ENCODE measurements at regions not wholly inside any gene's neighbourhood (a gene's known extent, or its start where the extent isn't known, plus 50 kb on each side); places are given as distances from the start of the nearest gene placed in this dataset.

DNA sequence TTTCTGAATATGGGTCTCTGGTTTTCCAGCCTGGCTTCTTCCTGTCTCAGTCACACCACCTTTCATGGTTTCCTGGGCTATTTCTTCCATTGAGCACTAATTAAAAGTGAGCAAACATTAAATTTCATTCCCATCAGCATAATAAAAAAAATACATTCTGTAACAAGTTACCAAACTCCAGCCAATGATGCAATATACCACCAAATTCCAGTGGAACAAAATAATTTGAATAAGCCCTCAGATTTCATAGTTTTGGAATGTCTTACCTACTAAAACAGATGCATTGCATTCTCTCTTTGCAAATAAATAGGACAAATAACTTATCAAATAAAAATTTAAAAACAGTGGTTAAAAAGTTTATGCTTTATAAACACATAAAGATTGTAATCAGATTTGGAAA, 97.8 kb upstream of the PRDM1 start:
- CTCF ChIA-PET = no interaction called here
- DNase-seq (no peak), ATAC-seq (replicated peaks in 1 of 4) (no peak)
- Mint-ChIP-seq H3K27ac (no peak overlapping the region), H3K36me3 (no peaks in the 10 kb centered on the region), H3K9me3 (no peaks in the 10 kb centered on the region), H3K4me3 (no peak overlapping the region), H3K27me3 (peaks cover 51 to 54% of the 10 kb centered on the region in 2 donors), H3K4me1 (peaks cover 23 to 34% (median 29%) of the 10 kb centered on the region in 3 donors)
- Histone ChIP-seq H3K4me1 (ENCODE audit: control insufficient read depth in 1 of 2, extremely low read depth in 1 of 2, insufficient read depth in 2 of 2, low read length in 2 of 2) (peaks cover 8 to 28% of the 10 kb centered on the region in 2 experiments), H3K36me3 (ENCODE audit: control insufficient read depth in 2 of 2, extremely low read depth in 1 of 2, insufficient read depth in 1 of 2, low read length in 1 of 2) (no peaks in the 10 kb centered on the region), H3K27me3 (replicated peaks in 1 of 2; ENCODE audit: control insufficient read depth in 2 of 2, extremely low read depth in 1 of 2, insufficient read depth in 2 of 2, low read length in 1 of 2) (peaks cover 14 to 33% of the 10 kb centered on the region in 2 experiments), H3K4me3 (ENCODE audit: control insufficient read depth in 1 of 2, extremely low read depth in 1 of 2, low read length in 1 of 2) (no peak overlapping the region), H3K27ac (ENCODE audit: low read length) (no peak overlapping the region), H3K9me3 (no peaks in the 10 kb centered on the region)
- POLR2A ChIA-PET = no interaction called here

DNA sequence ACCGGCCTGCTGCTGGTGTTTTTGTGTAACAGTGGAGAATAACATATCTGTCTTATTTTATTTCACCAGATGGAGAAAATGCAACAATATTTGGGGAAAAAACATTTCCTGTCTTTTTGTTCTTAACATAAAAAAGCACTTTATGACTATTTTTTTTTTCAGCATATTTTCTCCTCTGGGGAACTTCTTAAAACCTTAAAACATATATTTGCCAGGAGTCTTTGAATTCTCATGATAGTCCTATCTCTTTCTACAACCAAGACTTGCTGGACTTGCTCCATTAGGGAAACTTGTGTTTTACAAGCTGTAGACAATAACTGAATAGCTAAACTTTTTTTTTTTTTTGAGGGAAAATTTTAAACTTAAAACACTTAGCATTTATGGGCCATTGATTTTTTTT, 98.6 kb upstream of the PRDM1 start:
- WGBS (ENCODE audit: insufficient coverage) = no CpG with 5 or more reads among the region's 1 CpG
- Histone ChIP-seq H3K27ac (ENCODE audit: low read length) (no peak overlapping the region), H3K27me3 (replicated peaks in 1 of 2; ENCODE audit: control insufficient read depth in 2 of 2, extremely low read depth in 1 of 2, insufficient read depth in 2 of 2, low read length in 1 of 2) (peaks cover 10 to 34% of the 10 kb centered on the region in 2 experiments), H3K36me3 (ENCODE audit: control insufficient read depth in 2 of 2, extremely low read depth in 1 of 2, insufficient read depth in 1 of 2, low read length in 1 of 2) (no peaks in the 10 kb centered on the region), H3K9me3 (no peaks in the 10 kb centered on the region), H3K4me1 (ENCODE audit: control insufficient read depth in 1 of 2, extremely low read depth in 1 of 2, insufficient read depth in 2 of 2, low read length in 2 of 2) (peaks cover under 1 to 20% of the 10 kb centered on the region in 2 experiments), H3K4me3 (ENCODE audit: control insufficient read depth in 1 of 2, extremely low read depth in 1 of 2, low read length in 1 of 2) (no peak overlapping the region)
- peaks cover 52 to 58% of the 10 kb centered on the region in 2 donors for H3K27me3 Mint-ChIP-seq
- peaks cover 15 to 26% (median 21%) of the 10 kb centered on the region in 3 donors for H3K4me1 Mint-ChIP-seq
- POLR2A ChIA-PET = interaction anchor here in 1 of 2 donors (0.5 to 1.2 kb wide), 2 partner anchors 12 to 412 kb away, joined by 3 to 4 read pairs; no protein-coding TSS in a partner anchor
- CTCF ChIA-PET = no interaction called here
- H3K9me3 Mint-ChIP-seq = no peaks in the 10 kb centered on the region
- no peak overlapping the region for H3K27ac Mint-ChIP-seq
- ATAC-seq (replicated peaks in 1 of 4) = no peak
- DNase-seq = no peak
- H3K4me3 Mint-ChIP-seq = no peak overlapping the region
- no peaks in the 10 kb centered on the region for H3K36me3 Mint-ChIP-seq

DNA sequence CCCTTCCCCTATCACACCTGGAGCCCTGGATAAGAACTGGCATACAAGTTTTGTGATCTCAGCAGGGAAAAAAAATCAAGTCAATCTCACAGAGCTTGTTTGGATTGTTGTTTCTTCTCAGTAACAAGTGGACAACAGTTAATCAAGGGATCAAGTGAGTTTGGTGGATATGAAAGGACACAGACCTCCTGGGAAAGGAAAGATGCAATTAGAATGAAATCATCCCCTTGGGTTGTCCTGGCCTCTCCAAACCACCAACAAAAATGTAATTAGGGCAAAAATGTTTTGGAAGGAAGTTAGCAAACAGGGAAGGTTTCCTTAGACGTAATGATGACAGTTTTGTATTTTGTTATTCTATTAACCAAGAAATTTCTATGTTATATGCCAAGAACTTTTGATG, 99.1 kb upstream of the PRDM1 start:
- Mint-ChIP-seq H3K4me3 (no peak overlapping the region), H3K36me3 (no peaks in the 10 kb centered on the region), H3K4me1 (peaks cover 15 to 26% (median 23%) of the 10 kb centered on the region in 3 donors), H3K27ac (no peak overlapping the region), H3K27me3 (peaks cover 57 to 63% of the 10 kb centered on the region in 2 donors), H3K9me3 (no peaks in the 10 kb centered on the region)
- ATAC-seq (replicated peaks in 1 of 4) = no peak
- peaks cover 0 to 18% of the 10 kb centered on the region in 2 experiments for H3K4me1 ChIP-seq (ENCODE audit: control insufficient read depth in 1 of 2, extremely low read depth in 1 of 2, insufficient read depth in 2 of 2, low read length in 2 of 2)
- no peaks in the 10 kb centered on the region for H3K9me3 ChIP-seq
- WGBS (ENCODE audit: insufficient coverage) = no CpG with 5 or more reads among the region's 1 CpG
- H3K36me3 ChIP-seq (ENCODE audit: control insufficient read depth in 2 of 2, extremely low read depth in 1 of 2, insufficient read depth in 1 of 2, low read length in 1 of 2) = no peaks in the 10 kb centered on the region
- DNase-seq = no peak
- no peak overlapping the region for H3K27ac ChIP-seq (ENCODE audit: low read length)
- ChIA-PET CTCF (no interaction called here), POLR2A (interaction anchor here in 1 of 2 donors (0.5 to 1.2 kb wide), 2 partner anchors 13 to 411 kb away, joined by 3 to 4 read pairs; no protein-coding TSS in a partner anchor)
- H3K27me3 ChIP-seq (replicated peaks in 1 of 2; ENCODE audit: control insufficient read depth in 2 of 2, extremely low read depth in 1 of 2, insufficient read depth in 2 of 2, low read length in 1 of 2) = peaks cover 10 to 37% of the 10 kb centered on the region in 2 experiments
- H3K4me3 ChIP-seq (ENCODE audit: control insufficient read depth in 1 of 2, extremely low read depth in 1 of 2, low read length in 1 of 2) = no peak overlapping the region

DNA sequence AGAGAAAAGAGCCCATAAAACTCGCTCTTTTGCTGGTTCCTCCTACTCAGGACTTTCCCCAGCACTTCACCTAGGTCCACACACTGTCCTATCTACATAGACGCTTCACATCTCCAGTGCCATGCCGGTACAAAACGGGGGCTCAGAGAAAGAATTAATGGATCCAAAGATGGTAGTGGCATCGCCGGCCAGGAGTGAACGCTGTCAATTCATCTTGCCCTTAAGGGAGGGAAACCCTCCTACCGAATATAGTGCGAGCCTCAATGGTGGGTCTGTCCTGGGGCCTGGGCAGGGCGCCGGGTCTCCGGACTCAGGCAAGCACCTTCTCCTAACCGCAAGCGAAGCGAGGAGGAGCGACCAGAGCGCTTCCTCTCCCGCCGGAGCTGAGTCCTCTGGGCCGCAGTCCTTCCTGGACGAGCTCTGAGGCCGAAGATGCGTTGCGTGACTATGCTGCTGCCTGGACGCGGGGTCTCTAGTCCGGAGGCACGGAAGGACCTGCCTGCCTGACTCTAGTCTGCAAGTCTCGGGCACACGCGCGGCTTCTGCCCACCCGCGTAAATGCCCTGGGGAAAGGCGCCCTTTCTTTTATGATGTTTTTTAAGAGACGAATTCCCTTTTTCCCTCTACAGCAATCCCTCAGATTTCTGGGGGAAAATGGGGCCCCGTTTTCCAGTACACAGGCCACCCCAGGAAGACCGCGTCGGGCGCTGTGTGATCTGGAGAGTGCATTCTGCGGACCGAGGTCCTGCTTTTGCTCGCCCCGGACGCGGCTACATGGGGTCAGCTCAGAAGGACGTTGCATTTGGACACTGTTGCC, 100.1 kb upstream of the PRDM1 start:
- peaks cover 16 to 31% (median 20%) of the 10 kb centered on the region in 3 donors for H3K4me1 Mint-ChIP-seq
- no peaks in the 10 kb centered on the region for H3K36me3 Mint-ChIP-seq
- no peaks in the 10 kb centered on the region for H3K9me3 ChIP-seq
- H3K4me3 ChIP-seq (ENCODE audit: control insufficient read depth in 1 of 2, extremely low read depth in 1 of 2, low read length in 1 of 2) = peak overlapping the region in 1 of 2 donors; percentile 46
- peaks cover 0 to 21% of the 10 kb centered on the region in 2 experiments for H3K4me1 ChIP-seq (ENCODE audit: control insufficient read depth in 1 of 2, extremely low read depth in 1 of 2, insufficient read depth in 2 of 2, low read length in 2 of 2)
- ChIA-PET POLR2A (no interaction called here), CTCF (no interaction called here)
- peaks cover 10 to 43% of the 10 kb centered on the region in 2 experiments for H3K27me3 ChIP-seq (replicated peaks in 1 of 2; ENCODE audit: control insufficient read depth in 2 of 2, extremely low read depth in 1 of 2, insufficient read depth in 2 of 2, low read length in 1 of 2)
- no peaks in the 10 kb centered on the region for H3K9me3 Mint-ChIP-seq
- H3K27me3 Mint-ChIP-seq = peaks cover 66 to 68% of the 10 kb centered on the region in 2 donors
- H3K27ac Mint-ChIP-seq = no peak overlapping the region
- no peaks in the 10 kb centered on the region for H3K36me3 ChIP-seq (ENCODE audit: control insufficient read depth in 2 of 2, extremely low read depth in 1 of 2, insufficient read depth in 1 of 2, low read length in 1 of 2)
- H3K27ac ChIP-seq (ENCODE audit: low read length) = no peak overlapping the region
- DNase-seq (peak in 1 of 35 experiments; percentile 5), ATAC-seq (replicated peaks in 1 of 4) (peak in 2 of 4 experiments; percentile 33 to 38)
- WGBS (ENCODE audit: insufficient coverage) = 32% methylated on average over 39 of the region's 48 CpGs
- peak overlapping the region in 2 of 3 donors; percentile 8 to 35 for H3K4me3 Mint-ChIP-seq

DNA sequence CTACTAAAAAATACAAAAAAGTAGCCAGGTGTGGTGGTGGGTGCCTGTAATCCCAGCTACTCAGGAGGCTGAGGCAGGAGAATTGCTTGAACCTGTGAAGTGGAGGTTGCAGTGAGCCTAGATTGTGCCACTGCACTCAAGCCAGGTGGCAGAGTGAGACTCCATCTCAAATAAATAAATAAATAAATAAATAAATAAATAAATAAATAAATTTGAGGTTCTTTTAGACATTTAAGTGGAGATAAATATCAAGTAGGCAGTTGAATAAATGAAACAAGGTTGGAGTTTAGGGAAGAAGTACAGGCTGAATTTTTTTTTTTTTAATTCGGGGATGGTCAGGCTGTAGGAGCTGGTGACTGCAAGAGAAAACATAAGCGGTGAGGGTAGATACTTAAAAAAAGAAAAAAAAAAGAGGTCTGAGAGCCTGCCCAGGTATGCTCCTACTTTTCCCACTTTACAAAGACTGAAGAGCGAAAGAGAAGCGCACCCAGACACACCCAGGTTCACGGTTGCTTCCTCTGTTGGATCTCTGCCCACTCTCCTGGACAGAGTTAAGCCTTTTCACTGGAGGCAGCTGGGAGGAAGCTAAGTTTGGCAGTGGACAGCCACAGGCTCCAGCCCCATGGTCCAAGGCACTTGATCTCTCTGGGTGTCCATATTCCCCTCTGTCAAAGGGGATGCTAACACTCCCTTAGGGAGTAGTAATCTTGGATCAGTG, 100.9 kb upstream of the PRDM1 start:
- peaks cover 66 to 69% of the 10 kb centered on the region in 2 donors for H3K27me3 Mint-ChIP-seq
- H3K27ac Mint-ChIP-seq = no peak overlapping the region
- H3K4me3 Mint-ChIP-seq = peak overlapping the region in 1 of 3 donors; percentile 35
- peaks cover 10 to 43% of the 10 kb centered on the region in 2 experiments for H3K27me3 ChIP-seq (replicated peaks in 1 of 2; ENCODE audit: control insufficient read depth in 2 of 2, extremely low read depth in 1 of 2, insufficient read depth in 2 of 2, low read length in 1 of 2)
- DNase-seq = no peak
- H3K9me3 ChIP-seq = no peaks in the 10 kb centered on the region
- peaks cover 20 to 33% (median 21%) of the 10 kb centered on the region in 3 donors for H3K4me1 Mint-ChIP-seq
- no peaks in the 10 kb centered on the region for H3K36me3 ChIP-seq (ENCODE audit: control insufficient read depth in 2 of 2, extremely low read depth in 1 of 2, insufficient read depth in 1 of 2, low read length in 1 of 2)
- no peak overlapping the region for H3K27ac ChIP-seq (ENCODE audit: low read length)
- H3K4me3 ChIP-seq (ENCODE audit: control insufficient read depth in 1 of 2, extremely low read depth in 1 of 2, low read length in 1 of 2) = no peak overlapping the region
- POLR2A ChIA-PET = interaction anchor here in 1 of 2 donors (0.5 kb wide), 1 partner anchor 15 kb away, joined by 5 read pairs; no protein-coding TSS in a partner anchor
- peaks cover 0 to 22% of the 10 kb centered on the region in 2 experiments for H3K4me1 ChIP-seq (ENCODE audit: control insufficient read depth in 1 of 2, extremely low read depth in 1 of 2, insufficient read depth in 2 of 2, low read length in 2 of 2)
- no peaks in the 10 kb centered on the region for H3K9me3 Mint-ChIP-seq
- CTCF ChIA-PET = no interaction called here
- H3K36me3 Mint-ChIP-seq = no peaks in the 10 kb centered on the region
- WGBS (ENCODE audit: insufficient coverage) = 60% methylated on average over 1 of the region's 5 CpGs
- peak in 1 of 4 experiments; percentile 21 for ATAC-seq (replicated peaks in 1 of 4)

DNA sequence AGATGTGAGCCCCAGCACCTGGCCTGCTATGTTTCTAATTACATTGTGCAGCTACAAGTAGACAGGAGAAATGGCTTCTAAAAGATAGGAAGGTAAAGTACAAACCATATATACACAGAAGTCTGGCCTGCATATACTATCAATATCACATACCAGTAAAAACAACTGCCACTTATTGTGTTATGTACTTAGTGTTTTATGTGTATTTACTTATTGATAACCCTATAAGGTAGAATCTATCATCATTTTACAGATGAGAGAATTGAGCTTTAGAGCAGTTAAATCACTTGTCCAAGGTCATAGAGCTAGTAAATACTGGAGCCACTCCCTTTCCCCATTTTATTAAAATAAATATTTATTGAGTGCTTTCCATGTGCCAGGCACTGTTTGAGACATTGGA, 102.4 kb upstream of the PRDM1 start:
- H3K4me3 ChIP-seq (ENCODE audit: control insufficient read depth in 1 of 2, extremely low read depth in 1 of 2, low read length in 1 of 2) = no peak overlapping the region
- H3K4me1 Mint-ChIP-seq = peaks cover 25 to 38% (median 30%) of the 10 kb centered on the region in 3 donors
- H3K9me3 ChIP-seq = no peaks in the 10 kb centered on the region
- no peak overlapping the region for H3K27ac Mint-ChIP-seq
- ATAC-seq (replicated peaks in 1 of 4) (no peak), DNase-seq (no peak)
- peaks cover 64 to 66% of the 10 kb centered on the region in 2 donors for H3K27me3 Mint-ChIP-seq
- POLR2A ChIA-PET = interaction anchor here in 1 of 2 donors (0.9 kb wide), 1 partner anchor 9 kb away, joined by 3 read pairs; no protein-coding TSS in a partner anchor
- H3K36me3 ChIP-seq (ENCODE audit: control insufficient read depth in 2 of 2, extremely low read depth in 1 of 2, insufficient read depth in 1 of 2, low read length in 1 of 2) = no peaks in the 10 kb centered on the region
- no peaks in the 10 kb centered on the region for H3K36me3 Mint-ChIP-seq
- peaks cover 2 to 22% of the 10 kb centered on the region in 2 experiments for H3K4me1 ChIP-seq (ENCODE audit: control insufficient read depth in 1 of 2, extremely low read depth in 1 of 2, insufficient read depth in 2 of 2, low read length in 2 of 2)
- CTCF ChIA-PET = interaction anchor here (0.9 to 1.3 kb wide), 5 partner anchors 9 to 239 kb away, joined by 3 to 7 read pairs (median 4); no protein-coding TSS in a partner anchor
- no peak overlapping the region for H3K4me3 Mint-ChIP-seq
- no peak overlapping the region for H3K27ac ChIP-seq (ENCODE audit: low read length)
- H3K9me3 Mint-ChIP-seq = no peaks in the 10 kb centered on the region
- H3K27me3 ChIP-seq (replicated peaks in 1 of 2; ENCODE audit: control insufficient read depth in 2 of 2, extremely low read depth in 1 of 2, insufficient read depth in 2 of 2, low read length in 1 of 2) = peaks cover 10 to 46% of the 10 kb centered on the region in 2 experiments
